Ureter (tissue), 1 donor: ENCODE measurements at regions not wholly inside any gene's neighbourhood (a gene's known extent, or its start where the extent isn't known, plus 50 kb on each side); places are given as distances from the start of the nearest gene placed in this dataset.
"Not testable (repeated sequence)": the region's sequence is repeated elsewhere in the genome, so short reads cannot be mapped to it uniquely, and the experiment has no call there.

Experiments
- DNase-seq: peaks from one replicate; pipeline ENCODE4 v3.0.0-alpha.2; 2020; ENCODE audit warnings: low spot score
- donor health status: DM: yes; HTN: yes; CAD: no.

- DNase-seq = no peak
Observed at GRCh38 chr15:26028086-26028740, 165.1 kb upstream of the ATP10A start.

GRCh38 chr15:26026671-26027070 is 163.5 kb upstream of the ATP10A start:
- DNase-seq = not testable (repeated sequence)

GRCh38 chr15:26024241-26024640 is 161.1 kb upstream of the ATP10A start:
- no peak for DNase-seq

GRCh38 chr15:26023691-26024090 is 160.6 kb upstream of the ATP10A start:
- no peak for DNase-seq

- DNase-seq = no peak
Observed at GRCh38 chr15:26023231-26023630, 160.1 kb upstream of the ATP10A start.

GRCh38 chr15:26020871-26021270 is 157.7 kb upstream of the ATP10A start:
- DNase-seq = no peak

GRCh38 chr15:26017665-26018064 is 154.5 kb upstream of the ATP10A start:
- DNase-seq = no peak

GRCh38 chr15:26015516-26016075 is 152.5 kb upstream of the ATP10A start:
- DNase-seq = no peak

- no peak for DNase-seq
Observed at GRCh38 chr15:26013981-26014380, 150.9 kb upstream of the ATP10A start.

- DNase-seq = no peak
Observed at GRCh38 chr15:26011916-26012315, 148.8 kb upstream of the ATP10A start.

- DNase-seq = no peak
Observed at GRCh38 chr15:26007151-26007550, 144.0 kb upstream of the ATP10A start.

- no peak for DNase-seq
Observed at GRCh38 chr15:26001201-26001600, 138.1 kb upstream of the ATP10A start.

- no peak for DNase-seq
Observed at GRCh38 chr15:25993506-25993905, 130.4 kb upstream of the ATP10A start.

- DNase-seq = no peak
Observed at GRCh38 chr15:25990220-25990619, 127.1 kb upstream of the ATP10A start.

- no peak for DNase-seq
Observed at GRCh38 chr15:25989327-25989726, 126.2 kb upstream of the ATP10A start.

- DNase-seq = not testable (repeated sequence)
Observed at GRCh38 chr15:25988716-25989115, 125.6 kb upstream of the ATP10A start.

- DNase-seq = no peak
Observed at GRCh38 chr15:25987638-25988037, 124.5 kb upstream of the ATP10A start.

GRCh38 chr15:25985165-25985564 is 122.0 kb upstream of the ATP10A start:
- no peak for DNase-seq

GRCh38 chr15:25982736-25983135 is 119.6 kb upstream of the ATP10A start:
- DNase-seq = no peak

GRCh38 chr15:25981114-25981513 is 118.0 kb upstream of the ATP10A start:
- DNase-seq = no peak

- no peak for DNase-seq
Observed at GRCh38 chr15:25972141-25972675, 109.1 kb upstream of the ATP10A start.

GRCh38 chr15:25971053-25971452 is 107.9 kb upstream of the ATP10A start:
- no peak for DNase-seq

GRCh38 chr15:25969886-25970285 is 106.8 kb upstream of the ATP10A start:
- DNase-seq = no peak

GRCh38 chr15:25967116-25967515 is 104.0 kb upstream of the ATP10A start:
- no peak for DNase-seq
